ENCODE measurements at regions not wholly inside any gene's neighbourhood (a gene's known extent, or its start where the extent isn't known, plus 50 kb on each side); places are given as distances from the start of the nearest gene placed in this dataset.

DNA sequence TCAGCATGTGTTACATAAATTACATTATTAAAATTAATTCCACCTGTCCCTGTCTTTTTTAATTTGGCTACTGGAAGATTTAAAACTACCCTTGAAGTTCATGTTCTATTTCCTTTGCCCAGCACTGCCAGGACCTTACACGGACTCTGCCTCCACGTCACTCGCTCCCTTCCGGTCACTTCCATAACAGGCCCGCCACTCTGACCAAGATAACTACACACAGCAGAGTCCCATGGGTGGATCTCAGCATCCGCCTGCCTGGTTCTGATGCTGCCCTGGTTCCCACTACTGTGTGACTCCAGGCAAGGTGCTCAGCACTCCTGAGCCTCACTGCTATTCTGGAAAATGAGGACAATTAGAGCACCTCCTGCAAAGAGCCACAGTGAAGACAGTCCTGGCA lies 153.3 kb upstream of the ERG start:
- TF ChIP-seq POLR2A (IDR thresholded peaks at IDR 0.05; ENCODE audit: low read depth, low read length) (no peak), EZH2 (IDR thresholded peaks at IDR 0.05; ENCODE audit: borderline replicate concordance, low read depth, low read length, severe bottlenecking) (no peak), POLR2AphosphoS5 (IDR thresholded peaks at IDR 0.05; ENCODE audit: insufficient read depth, low read depth, low read length) (no peak), JUN (IDR thresholded peaks at IDR 0.05; ENCODE audit: borderline replicate concordance, insufficient read depth, insufficient read length, low read depth) (no peak)
- TF ChIP-seq, protein P1, sequence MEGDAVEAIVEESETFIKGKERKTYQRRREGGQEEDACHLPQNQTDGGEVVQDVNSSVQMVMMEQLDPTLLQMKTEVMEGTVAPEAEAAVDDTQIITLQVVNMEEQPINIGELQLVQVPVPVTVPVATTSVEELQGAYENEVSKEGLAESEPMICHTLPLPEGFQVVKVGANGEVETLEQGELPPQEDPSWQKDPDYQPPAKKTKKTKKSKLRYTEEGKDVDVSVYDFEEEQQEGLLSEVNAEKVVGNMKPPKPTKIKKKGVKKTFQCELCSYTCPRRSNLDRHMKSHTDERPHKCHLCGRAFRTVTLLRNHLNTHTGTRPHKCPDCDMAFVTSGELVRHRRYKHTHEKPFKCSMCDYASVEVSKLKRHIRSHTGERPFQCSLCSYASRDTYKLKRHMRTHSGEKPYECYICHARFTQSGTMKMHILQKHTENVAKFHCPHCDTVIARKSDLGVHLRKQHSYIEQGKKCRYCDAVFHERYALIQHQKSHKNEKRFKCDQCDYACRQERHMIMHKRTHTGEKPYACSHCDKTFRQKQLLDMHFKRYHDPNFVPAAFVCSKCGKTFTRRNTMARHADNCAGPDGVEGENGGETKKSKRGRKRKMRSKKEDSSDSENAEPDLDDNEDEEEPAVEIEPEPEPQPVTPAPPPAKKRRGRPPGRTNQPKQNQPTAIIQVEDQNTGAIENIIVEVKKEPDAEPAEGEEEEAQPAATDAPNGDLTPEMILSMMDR (IDR thresholded peaks at IDR 0.05; ENCODE audit: extremely low read depth in 1 of 2, insufficient read depth in 1 of 2, low read depth in 1 of 2, low read length in 2 of 2), result no peak

Measured in endothelial cell of umbilical vein (primary cell).